ENCODE measurements at regions not wholly inside any gene's neighbourhood (a gene's known extent, or its start where the extent isn't known, plus 50 kb on each side); places are given as distances from the start of the nearest gene placed in this dataset.

DNA sequence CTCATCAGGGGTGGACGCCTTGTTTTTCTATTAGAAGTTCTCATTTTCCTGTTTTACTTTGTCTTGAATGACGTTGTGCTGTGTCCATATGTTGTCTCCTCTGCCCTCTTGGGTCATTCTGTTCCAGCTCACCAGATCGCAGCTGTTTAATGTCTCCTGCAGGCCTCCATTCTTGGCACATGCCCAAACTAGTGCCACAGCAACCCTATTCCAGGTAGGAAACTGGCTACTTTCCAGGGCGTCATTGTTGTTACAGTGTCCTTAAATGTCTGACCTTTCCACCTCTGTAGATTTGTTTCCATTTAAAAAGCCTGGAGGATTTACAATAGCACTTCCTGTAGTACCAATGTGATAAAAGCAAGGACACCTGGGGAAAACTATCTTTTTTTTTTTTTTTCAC lies 500.7 kb downstream of the METTL4 start:
- H2AFZ ChIP-seq (ENCODE audit: low read length), result no peak overlapping the region
- H3K79me2 ChIP-seq (ENCODE audit: low read length), result no peaks in the 10 kb centered on the region
- no peak overlapping the region for H3K27ac ChIP-seq (ENCODE audit: low read length)
- H3K4me3 ChIP-seq (ENCODE audit: low read length), result no peak overlapping the region
- H3K9ac ChIP-seq (ENCODE audit: low read length), result no peak overlapping the region
- H4K20me1 ChIP-seq (ENCODE audit: insufficient read depth, low read length), result no peaks in the 10 kb centered on the region
- no peaks in the 10 kb centered on the region for H3K36me3 ChIP-seq (replicated peaks; ENCODE audit: insufficient read depth, low read length)
- no peak for DNase-seq
- no peaks in the 10 kb centered on the region for H3F3A ChIP-seq (ENCODE audit: insufficient read depth, low read length)
- H3K27me3 ChIP-seq (replicated peaks; ENCODE audit: insufficient read depth, low read length), result no peaks in the 10 kb centered on the region
- H3K4me2 ChIP-seq (ENCODE audit: low read depth, low read length), result no peak overlapping the region
- H3K9me2 ChIP-seq (replicated peaks; ENCODE audit: insufficient read depth, low read length), result no peaks in the 10 kb centered on the region
- H3K9me3 ChIP-seq (replicated peaks; ENCODE audit: insufficient read depth, low read length), result no peaks in the 10 kb centered on the region
- no peaks in the 10 kb centered on the region for H3K4me1 ChIP-seq (ENCODE audit: low read length)
- no peak for TF ChIP-seq EZH2 (optimal IDR thresholded peaks at IDR 0.05; ENCODE audit: low read depth, low read length)
- TF ChIP-seq EZH2phosphoT487 (IDR thresholded peaks at IDR 0.05; ENCODE audit: low read length), result no peak
- TF ChIP-seq, protein P1, sequence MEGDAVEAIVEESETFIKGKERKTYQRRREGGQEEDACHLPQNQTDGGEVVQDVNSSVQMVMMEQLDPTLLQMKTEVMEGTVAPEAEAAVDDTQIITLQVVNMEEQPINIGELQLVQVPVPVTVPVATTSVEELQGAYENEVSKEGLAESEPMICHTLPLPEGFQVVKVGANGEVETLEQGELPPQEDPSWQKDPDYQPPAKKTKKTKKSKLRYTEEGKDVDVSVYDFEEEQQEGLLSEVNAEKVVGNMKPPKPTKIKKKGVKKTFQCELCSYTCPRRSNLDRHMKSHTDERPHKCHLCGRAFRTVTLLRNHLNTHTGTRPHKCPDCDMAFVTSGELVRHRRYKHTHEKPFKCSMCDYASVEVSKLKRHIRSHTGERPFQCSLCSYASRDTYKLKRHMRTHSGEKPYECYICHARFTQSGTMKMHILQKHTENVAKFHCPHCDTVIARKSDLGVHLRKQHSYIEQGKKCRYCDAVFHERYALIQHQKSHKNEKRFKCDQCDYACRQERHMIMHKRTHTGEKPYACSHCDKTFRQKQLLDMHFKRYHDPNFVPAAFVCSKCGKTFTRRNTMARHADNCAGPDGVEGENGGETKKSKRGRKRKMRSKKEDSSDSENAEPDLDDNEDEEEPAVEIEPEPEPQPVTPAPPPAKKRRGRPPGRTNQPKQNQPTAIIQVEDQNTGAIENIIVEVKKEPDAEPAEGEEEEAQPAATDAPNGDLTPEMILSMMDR (IDR thresholded peaks at IDR 0.05; ENCODE audit: low read length), result no peak

DNA sequence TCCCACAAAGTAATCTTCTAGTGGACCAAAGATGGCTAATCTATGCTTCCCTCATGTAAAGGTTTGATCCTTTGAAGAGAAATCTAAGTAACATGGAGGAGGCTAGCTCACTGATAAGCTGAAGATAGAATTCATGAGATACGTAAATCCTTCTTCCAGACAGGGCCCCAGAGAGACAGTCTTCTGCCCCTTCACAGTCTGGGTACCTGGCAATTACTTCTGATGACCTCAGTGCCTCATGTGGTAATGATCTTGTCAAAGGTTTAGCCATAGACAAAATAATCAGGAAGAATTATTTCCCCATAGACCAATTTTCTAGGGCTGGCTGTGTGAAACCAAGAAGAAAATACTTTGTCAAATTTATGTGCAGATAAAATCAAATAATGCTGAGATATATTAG lies 495.8 kb downstream of the METTL4 start:
- no peaks in the 10 kb centered on the region for H3K36me3 ChIP-seq (replicated peaks; ENCODE audit: insufficient read depth, low read length)
- no peaks in the 10 kb centered on the region for H3K9me2 ChIP-seq (replicated peaks; ENCODE audit: insufficient read depth, low read length)
- no peak for DNase-seq
- H2AFZ ChIP-seq (ENCODE audit: low read length), result no peak overlapping the region
- no peaks in the 10 kb centered on the region for H4K20me1 ChIP-seq (ENCODE audit: insufficient read depth, low read length)
- H3K79me2 ChIP-seq (ENCODE audit: low read length), result no peaks in the 10 kb centered on the region
- no peak overlapping the region for H3K4me3 ChIP-seq (ENCODE audit: low read length)
- H3K9me3 ChIP-seq (replicated peaks; ENCODE audit: insufficient read depth, low read length), result no peaks in the 10 kb centered on the region
- no peak overlapping the region for H3K4me2 ChIP-seq (ENCODE audit: low read depth, low read length)
- no peaks in the 10 kb centered on the region for H3F3A ChIP-seq (ENCODE audit: insufficient read depth, low read length)
- H3K4me1 ChIP-seq (ENCODE audit: low read length), result no peaks in the 10 kb centered on the region
- no peak for TF ChIP-seq EZH2phosphoT487 (IDR thresholded peaks at IDR 0.05; ENCODE audit: low read length)
- TF ChIP-seq EZH2 (optimal IDR thresholded peaks at IDR 0.05; ENCODE audit: low read depth, low read length), result no peak
- TF ChIP-seq, protein P1 (IDR thresholded peaks at IDR 0.05; ENCODE audit: low read length), result no peak
- no peak overlapping the region for H3K9ac ChIP-seq (ENCODE audit: low read length)
- no peaks in the 10 kb centered on the region for H3K27me3 ChIP-seq (replicated peaks; ENCODE audit: insufficient read depth, low read length)
- H3K27ac ChIP-seq (ENCODE audit: low read length), result no peak overlapping the region

DNA sequence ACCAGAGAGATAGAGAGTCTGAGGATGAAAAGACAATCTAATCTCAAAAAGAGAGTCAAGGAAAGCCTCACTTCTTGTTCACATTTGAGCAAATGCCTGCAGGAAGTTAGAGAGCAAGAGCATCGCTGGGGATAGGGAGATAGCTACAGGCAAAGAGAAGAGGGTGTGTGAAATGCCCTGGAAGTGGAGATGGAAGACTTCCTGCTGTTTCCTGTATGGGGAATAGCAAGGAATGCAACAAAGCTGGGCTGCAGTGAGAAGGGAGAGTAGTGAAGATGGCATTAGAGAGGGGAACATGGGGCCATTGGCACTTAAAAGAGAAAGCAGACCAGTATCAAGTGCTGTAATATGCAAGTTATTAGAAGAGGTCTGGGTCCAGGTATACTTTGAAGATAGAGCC lies 488.6 kb downstream of the METTL4 start:
- H3K4me3 ChIP-seq (ENCODE audit: low read length), result no peak overlapping the region
- H3K27me3 ChIP-seq (replicated peaks; ENCODE audit: insufficient read depth, low read length), result no peaks in the 10 kb centered on the region
- H3K4me2 ChIP-seq (ENCODE audit: low read depth, low read length), result no peak overlapping the region
- TF ChIP-seq EZH2 (optimal IDR thresholded peaks at IDR 0.05; ENCODE audit: low read depth, low read length) (no peak), EZH2phosphoT487 (IDR thresholded peaks at IDR 0.05; ENCODE audit: low read length) (no peak)
- TF ChIP-seq, protein P1 (IDR thresholded peaks at IDR 0.05; ENCODE audit: low read length), result no peak
- H3K36me3 ChIP-seq (replicated peaks; ENCODE audit: insufficient read depth, low read length), result no peaks in the 10 kb centered on the region
- DNase-seq, result no peak
- no peak overlapping the region for H3K9ac ChIP-seq (ENCODE audit: low read length)
- H3K27ac ChIP-seq (ENCODE audit: low read length), result no peak overlapping the region
- no peaks in the 10 kb centered on the region for H3F3A ChIP-seq (ENCODE audit: insufficient read depth, low read length)
- no peaks in the 10 kb centered on the region for H3K79me2 ChIP-seq (ENCODE audit: low read length)
- no peak overlapping the region for H2AFZ ChIP-seq (ENCODE audit: low read length)
- no peaks in the 10 kb centered on the region for H4K20me1 ChIP-seq (ENCODE audit: insufficient read depth, low read length)
- H3K4me1 ChIP-seq (ENCODE audit: low read length), result no peaks in the 10 kb centered on the region
- H3K9me2 ChIP-seq (replicated peaks; ENCODE audit: insufficient read depth, low read length), result no peaks in the 10 kb centered on the region
- no peaks in the 10 kb centered on the region for H3K9me3 ChIP-seq (replicated peaks; ENCODE audit: insufficient read depth, low read length)
